BLaER1 (cell line): ENCODE measurements at regions not wholly inside any gene's neighbourhood (a gene's known extent, or its start where the extent isn't known, plus 50 kb on each side); places are given as distances from the start of the nearest gene placed in this dataset.

ENCODE experiments used
- H3K27ac ChIP-seq: shearing (Covaris generic); formaldehyde crosslinking; 2 replicates; pipeline ENCODE4 v1.8.1; 2022
- H3K27me3 ChIP-seq: shearing (Covaris generic); formaldehyde crosslinking; 2 replicates; pipeline ENCODE4 v1.8.1; 2022
- H3K36me3 ChIP-seq: shearing (Covaris generic); formaldehyde crosslinking; 2 replicates; pipeline ENCODE4 v1.8.1; 2022
- H3K4me1 ChIP-seq: shearing (Covaris generic); formaldehyde crosslinking; 2 replicates; pipeline ENCODE4 v1.8.1; 2022
- H3K4me2 ChIP-seq: shearing (Covaris generic); formaldehyde crosslinking; 2 replicates; pipeline ENCODE4 v1.8.1; 2022
- H3K4me3 ChIP-seq: shearing (Covaris generic); formaldehyde crosslinking; 2 replicates; pipeline ENCODE4 v1.8.1; 2022
- H3K9ac ChIP-seq: shearing (Covaris generic); formaldehyde crosslinking; 2 replicates; pipeline ENCODE4 v1.8.1; 2022
- H3K9me3 ChIP-seq: shearing (Covaris generic); formaldehyde crosslinking; 2 replicates; pipeline ENCODE4 v1.8.1; 2022
- H4K20me1 ChIP-seq: shearing (Covaris generic); formaldehyde crosslinking; 2 replicates; pipeline ENCODE4 v1.8.1; 2022
- Cebpa-rat ChIP-seq: shearing (Covaris generic); IDR thresholded peaks from 2 replicates; pipeline ENCODE4 v1.8.1; 2022

DNA sequence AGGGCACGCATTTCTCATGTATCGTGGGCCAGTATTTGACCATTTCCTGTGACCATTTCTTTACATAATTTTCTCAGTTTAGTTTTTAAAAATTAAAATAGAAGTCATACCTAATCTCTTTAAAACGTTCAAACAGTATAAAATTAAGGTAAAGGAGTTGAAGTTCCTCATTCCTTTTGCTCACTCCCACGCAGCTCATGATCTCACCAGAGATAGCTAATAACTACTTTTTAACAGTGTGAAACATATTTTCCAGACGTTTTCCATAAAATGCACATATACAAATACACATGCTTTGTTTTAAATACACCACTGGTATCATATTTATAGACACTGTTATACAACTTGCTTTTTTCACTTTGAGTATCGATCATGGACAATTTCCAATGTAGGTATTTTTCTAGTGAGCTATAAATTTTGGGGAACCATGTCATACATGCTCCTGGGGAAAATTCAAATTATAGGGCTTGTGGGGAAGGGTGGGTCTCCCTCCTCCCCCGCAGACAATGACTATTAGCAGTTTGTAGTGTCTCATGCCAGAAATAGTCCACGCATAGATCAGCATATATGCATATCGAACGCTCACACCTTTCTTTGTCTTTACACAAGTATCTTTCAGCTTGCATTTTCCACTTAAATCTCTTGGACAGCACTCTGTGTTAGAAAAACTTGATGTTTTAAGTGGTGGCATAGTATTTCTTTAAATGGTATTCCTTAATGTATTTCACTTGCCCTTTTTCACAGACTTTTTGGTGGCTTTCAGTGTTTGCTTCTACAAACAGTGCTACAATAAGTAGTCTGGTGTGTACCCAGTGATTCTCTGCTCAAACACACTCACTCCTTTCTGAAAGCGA is 145.5 kb upstream of the ZNF217 start:
- H3K4me2 ChIP-seq: peak overlapping the region; percentile 87
- H4K20me1 ChIP-seq: no peaks in the 10 kb centered on the region
- peak overlapping the region; percentile 88 for H3K27ac ChIP-seq
- no peaks in the 10 kb centered on the region for H3K27me3 ChIP-seq
- H3K9ac ChIP-seq: peak overlapping the region; percentile 80
- H3K9me3 ChIP-seq: no peaks in the 10 kb centered on the region
- H3K4me3 ChIP-seq: peak overlapping the region; percentile 56
- TF ChIP-seq Cebpa-rat: no peak
- no peaks in the 10 kb centered on the region for H3K36me3 ChIP-seq
- peaks cover 78% of the 10 kb centered on the region for H3K4me1 ChIP-seq

DNA sequence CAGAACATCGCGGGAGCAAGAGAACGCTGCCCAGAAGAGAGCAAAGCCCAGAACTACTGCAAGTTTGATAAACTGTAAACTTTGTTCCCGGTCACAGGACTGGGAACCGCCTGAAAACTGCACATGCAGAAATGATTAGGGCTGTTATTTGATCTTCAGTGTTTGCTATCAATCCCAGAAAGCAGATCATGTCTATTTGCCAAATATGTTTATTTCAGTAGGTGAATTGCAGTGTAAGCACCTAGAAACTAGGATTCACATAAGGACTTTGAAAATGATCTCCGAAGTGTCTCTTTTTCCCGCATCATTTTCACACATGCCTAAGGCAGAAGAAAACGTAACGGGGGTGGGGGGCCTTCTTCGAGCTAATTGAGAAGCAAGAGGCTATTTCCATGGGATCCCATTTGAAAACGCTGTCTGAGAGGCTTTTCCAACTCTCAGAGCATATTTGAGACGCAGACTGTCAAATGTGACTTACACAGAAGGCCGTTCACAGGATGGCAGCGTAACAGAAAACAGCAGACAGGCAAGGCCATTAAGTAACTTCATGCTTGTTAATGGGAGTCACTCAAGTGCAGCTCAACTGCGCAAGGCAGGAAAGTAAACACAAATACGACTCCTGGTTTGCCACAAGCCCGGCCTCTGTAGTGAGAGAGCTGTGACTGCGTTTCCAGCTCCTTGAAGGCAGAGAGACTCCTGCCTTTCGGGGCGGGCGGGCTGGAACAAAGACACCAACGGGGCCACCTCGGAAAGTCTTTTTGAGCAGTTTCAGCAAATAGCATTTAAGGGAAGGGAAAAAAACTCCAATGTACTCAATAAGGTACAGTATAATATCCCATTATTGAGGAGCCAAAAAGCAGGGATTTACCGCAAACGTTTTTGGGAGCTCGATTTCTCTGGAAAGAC is 144.7 kb upstream of the ZNF217 start:
- TF ChIP-seq Cebpa-rat: no peak
- Histone ChIP-seq H3K9ac (peak overlapping the region; percentile 80), H4K20me1 (no peaks in the 10 kb centered on the region), H3K27me3 (no peaks in the 10 kb centered on the region), H3K27ac (peak overlapping the region; percentile 88), H3K4me3 (peak overlapping the region; percentile 56; the same call in 1 of the 2 replicates), H3K9me3 (peaks cover 7% of the 10 kb centered on the region; the same call in 1 of the 2 replicates), H3K4me2 (peak overlapping the region; percentile 87), H3K36me3 (no peaks in the 10 kb centered on the region), H3K4me1 (peaks cover 85% of the 10 kb centered on the region)

DNA sequence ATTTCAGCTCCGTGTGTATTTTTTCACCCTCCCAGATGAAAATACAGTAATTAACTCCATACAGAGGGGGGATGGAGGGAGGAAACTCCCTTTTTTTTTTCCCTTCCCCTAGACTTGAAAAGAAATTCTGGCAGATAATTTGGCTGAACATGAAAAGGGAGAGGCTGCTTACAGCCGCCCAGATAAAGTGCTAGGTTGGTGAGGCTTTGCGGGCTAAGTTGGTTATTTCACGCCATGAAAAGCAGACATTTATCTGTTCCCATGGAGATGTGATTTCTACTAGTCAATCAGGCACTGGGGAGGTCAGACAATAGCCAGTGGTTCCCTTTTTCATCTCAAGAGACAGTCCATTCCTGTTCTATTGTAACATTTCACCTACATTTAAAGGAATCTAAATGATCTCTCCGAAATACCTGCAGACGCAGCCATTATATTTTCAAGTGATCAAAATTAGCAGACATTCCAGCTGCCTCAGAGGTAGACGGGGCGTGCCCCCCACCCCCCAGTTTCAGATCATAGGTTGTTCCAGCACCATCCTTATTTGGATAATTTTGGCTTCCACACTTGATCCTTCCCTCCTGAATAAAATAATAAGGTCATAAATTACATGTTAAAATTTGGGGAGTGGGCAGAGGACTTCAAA is 143.9 kb upstream of the ZNF217 start:
- no peaks in the 10 kb centered on the region for H3K36me3 ChIP-seq
- peak overlapping the region; percentile 87 for H3K4me2 ChIP-seq
- TF ChIP-seq Cebpa-rat: no peak
- peak overlapping the region; percentile 88 for H3K27ac ChIP-seq
- H4K20me1 ChIP-seq: no peaks in the 10 kb centered on the region
- H3K9me3 ChIP-seq: peaks cover 15% of the 10 kb centered on the region
- H3K9ac ChIP-seq: peak overlapping the region; percentile 80
- peak overlapping the region; percentile 51 for H3K4me3 ChIP-seq
- peaks cover 85% of the 10 kb centered on the region for H3K4me1 ChIP-seq
- no peaks in the 10 kb centered on the region for H3K27me3 ChIP-seq

DNA sequence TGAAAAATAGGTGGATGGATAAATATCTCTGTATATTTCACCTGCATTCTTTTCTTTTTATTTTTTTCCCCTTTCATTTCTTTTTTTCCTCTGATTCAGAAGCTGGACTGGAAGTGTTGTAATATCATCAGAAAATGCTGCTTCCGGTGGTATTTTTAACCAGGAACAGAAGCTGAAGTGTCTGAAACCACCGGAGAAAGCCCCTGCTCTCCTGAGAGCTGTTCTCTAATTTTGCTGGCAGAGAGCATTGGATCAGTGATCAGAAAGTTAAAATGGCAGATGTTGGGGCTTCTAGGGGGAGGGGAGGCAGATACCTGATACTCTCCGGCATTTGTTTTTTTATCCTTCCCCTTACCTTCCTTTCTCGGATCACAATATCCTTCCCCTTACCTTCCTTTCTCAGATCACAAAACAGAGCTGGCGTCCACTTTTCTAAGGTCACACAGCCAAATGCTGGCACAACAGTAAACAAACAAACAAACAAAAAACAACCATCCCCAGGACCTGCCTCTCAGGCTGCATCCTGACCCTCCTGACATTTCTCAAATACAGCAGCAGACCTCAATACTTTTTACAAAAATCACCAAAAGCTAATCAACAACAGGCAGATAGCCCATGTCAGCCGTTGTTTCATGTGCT is 143.2 kb upstream of the ZNF217 start:
- peaks cover 16% of the 10 kb centered on the region for H3K9me3 ChIP-seq
- H3K4me3 ChIP-seq: peak overlapping the region; percentile 51
- H3K4me1 ChIP-seq: peaks cover 83% of the 10 kb centered on the region
- peak overlapping the region; percentile 80 for H3K9ac ChIP-seq
- no peak for TF ChIP-seq Cebpa-rat
- peak overlapping the region; percentile 88 for H3K27ac ChIP-seq
- H4K20me1 ChIP-seq: no peaks in the 10 kb centered on the region
- no peaks in the 10 kb centered on the region for H3K36me3 ChIP-seq
- H3K27me3 ChIP-seq: no peaks in the 10 kb centered on the region
- peak overlapping the region; percentile 87 for H3K4me2 ChIP-seq

DNA sequence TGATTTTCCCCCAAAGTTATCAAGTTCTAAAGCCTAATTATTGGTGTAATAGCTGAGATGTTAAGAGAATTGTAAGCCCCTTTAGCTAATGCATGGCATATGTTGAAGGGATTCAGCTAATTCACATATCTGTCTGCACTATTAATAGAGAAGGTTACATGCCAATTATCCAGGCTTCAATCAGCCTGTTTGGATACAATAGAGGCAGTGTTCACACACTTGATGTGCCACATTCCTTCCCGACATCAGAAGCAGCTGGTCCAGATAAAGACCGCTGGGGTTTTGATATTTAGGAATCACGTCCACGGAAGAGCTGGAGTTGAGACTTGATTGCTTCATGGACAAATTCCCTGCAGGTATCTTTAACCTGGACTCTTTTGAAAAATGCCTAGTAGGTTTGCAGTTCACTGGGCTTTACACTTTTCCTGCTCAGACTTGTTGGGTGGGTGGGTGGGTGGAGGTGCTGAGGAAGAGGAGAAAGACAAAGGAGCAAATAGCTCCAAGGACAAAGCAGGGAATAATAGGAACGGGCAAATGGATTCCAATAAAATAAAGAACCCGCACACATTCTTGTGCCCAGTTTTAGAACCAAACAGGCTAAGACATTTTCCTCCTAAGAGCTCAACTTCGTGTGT is 142.6 kb upstream of the ZNF217 start:
- TF ChIP-seq Cebpa-rat: no peak
- peak overlapping the region; percentile 87 for H3K4me2 ChIP-seq
- H3K9me3 ChIP-seq: peaks cover 16% of the 10 kb centered on the region
- H4K20me1 ChIP-seq: no peaks in the 10 kb centered on the region
- no peaks in the 10 kb centered on the region for H3K27me3 ChIP-seq
- H3K4me3 ChIP-seq: peak overlapping the region; percentile 51; the same call in 1 of the 2 replicates
- no peaks in the 10 kb centered on the region for H3K36me3 ChIP-seq
- peak overlapping the region; percentile 80 for H3K9ac ChIP-seq
- H3K4me1 ChIP-seq: peaks cover 80% of the 10 kb centered on the region
- H3K27ac ChIP-seq: peak overlapping the region; percentile 88

DNA sequence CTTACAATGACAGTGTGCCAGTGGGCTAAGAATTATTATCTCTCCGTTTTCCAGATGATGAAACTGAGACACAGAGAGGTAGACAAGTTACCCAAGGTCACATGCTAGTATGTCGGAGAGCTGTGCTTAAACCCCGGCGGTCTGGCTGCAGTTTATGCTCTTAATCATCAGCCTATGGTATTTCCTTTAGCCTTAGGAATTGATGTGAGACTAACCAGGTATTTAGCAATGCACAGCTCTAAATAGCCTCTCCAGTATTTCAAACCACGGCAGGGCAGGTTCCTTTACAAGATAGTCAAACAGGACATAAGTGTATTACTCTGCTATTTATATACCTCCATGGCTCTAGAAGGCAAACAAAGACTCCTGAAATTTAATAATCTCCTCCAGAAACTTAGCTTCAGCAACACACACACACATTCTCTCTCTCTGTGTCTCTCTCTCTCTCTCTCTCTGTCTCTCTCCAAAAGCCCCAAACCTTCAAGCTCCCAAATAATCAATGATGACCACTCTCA is 142.0 kb upstream of the ZNF217 start:
- no peaks in the 10 kb centered on the region for H3K36me3 ChIP-seq
- H4K20me1 ChIP-seq: no peaks in the 10 kb centered on the region
- no peak for TF ChIP-seq Cebpa-rat
- H3K9me3 ChIP-seq: peaks cover 16% of the 10 kb centered on the region
- H3K4me3 ChIP-seq: no peak overlapping the region
- peaks cover 80% of the 10 kb centered on the region for H3K4me1 ChIP-seq
- H3K27me3 ChIP-seq: no peaks in the 10 kb centered on the region
- peak overlapping the region; percentile 87 for H3K4me2 ChIP-seq
- peak overlapping the region; percentile 36; the same call in 1 of the 2 replicates for H3K9ac ChIP-seq
- peak overlapping the region; percentile 88 for H3K27ac ChIP-seq

DNA sequence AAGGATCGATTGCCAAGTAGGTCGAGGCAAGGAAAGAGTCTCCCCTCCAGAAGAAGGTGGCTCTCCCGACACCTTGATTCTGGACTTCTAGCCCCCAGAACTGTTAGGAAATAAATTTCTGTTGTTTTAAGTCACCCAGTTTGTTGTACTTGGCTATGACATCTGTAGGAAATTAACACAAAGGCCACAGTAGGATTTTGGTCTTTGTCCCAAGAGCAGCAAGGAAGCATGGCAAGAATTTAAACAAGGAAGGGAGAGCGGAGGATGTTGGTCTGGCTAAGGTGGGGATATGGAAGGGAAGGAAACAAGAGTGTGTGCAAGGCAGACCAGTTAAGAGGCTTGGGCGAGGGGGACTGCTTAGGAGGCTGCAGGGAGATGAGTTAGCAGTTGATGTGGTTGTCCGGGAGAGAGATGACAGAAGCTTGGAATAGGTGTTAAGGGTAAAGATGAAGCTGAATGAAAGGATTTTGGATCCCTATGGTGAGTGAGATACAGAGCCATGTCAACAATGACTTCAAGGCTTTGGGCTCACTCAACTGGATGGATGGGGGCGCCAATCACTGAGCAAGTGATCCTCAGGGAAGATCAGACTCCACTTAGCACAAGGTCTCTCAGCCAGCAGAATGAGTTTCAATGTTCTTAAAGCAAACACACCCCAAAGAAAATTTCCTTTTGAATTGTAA is 140.5 kb upstream of the ZNF217 start:
- Histone ChIP-seq H3K4me3 (no peak overlapping the region), H4K20me1 (no peaks in the 10 kb centered on the region), H3K9me3 (peaks cover 16% of the 10 kb centered on the region), H3K4me2 (peak overlapping the region; percentile 10; the same call in 1 of the 2 replicates), H3K27ac (no peak overlapping the region), H3K9ac (no peak overlapping the region), H3K27me3 (no peaks in the 10 kb centered on the region), H3K4me1 (peaks cover 80% of the 10 kb centered on the region), H3K36me3 (no peaks in the 10 kb centered on the region)
- TF ChIP-seq Cebpa-rat: no peak

DNA sequence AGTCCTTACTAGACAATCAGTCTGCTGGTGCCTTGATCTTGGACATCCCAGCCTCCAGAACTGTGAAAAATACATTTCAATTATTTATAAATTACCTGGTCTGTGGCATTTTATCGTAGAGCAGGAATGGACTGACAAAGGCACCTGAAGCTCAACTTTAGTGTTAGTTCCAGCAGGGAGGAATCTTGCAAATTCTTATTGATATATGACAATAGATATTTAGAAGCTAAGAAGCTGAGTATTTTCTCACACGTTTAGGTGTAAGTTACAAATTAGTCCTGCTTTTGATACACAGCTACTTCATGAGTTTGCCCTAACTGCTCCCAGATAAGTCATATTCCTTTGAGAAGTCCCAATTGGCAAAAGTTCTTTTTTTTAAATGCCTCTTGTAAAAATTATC is 138.0 kb upstream of the ZNF217 start:
- no peak overlapping the region for H3K4me3 ChIP-seq
- H3K27ac ChIP-seq: no peak overlapping the region
- no peaks in the 10 kb centered on the region for H3K36me3 ChIP-seq
- H3K9me3 ChIP-seq: peaks cover 16% of the 10 kb centered on the region
- no peaks in the 10 kb centered on the region for H4K20me1 ChIP-seq
- H3K27me3 ChIP-seq: no peaks in the 10 kb centered on the region
- TF ChIP-seq Cebpa-rat: no peak
- H3K4me1 ChIP-seq: peaks cover 58% of the 10 kb centered on the region
- no peak overlapping the region for H3K9ac ChIP-seq
- H3K4me2 ChIP-seq: no peak overlapping the region
